A673 (cell line): ENCODE measurements at regions not wholly inside any gene's neighbourhood (a gene's known extent, or its start where the extent isn't known, plus 50 kb on each side); places are given as distances from the start of the nearest gene placed in this dataset.

Source experiments
- BruUV-seq: library from RNA; stranded (reverse); fragments of 400-500 nt; replicated peaks from 2 replicates; lab custom pipeline; 2021; lab: Mats Ljungman, UMichigan
- CTCF ChIA-PET: fragments of 300-600 bp; sonication (Branson Sonifier 250); formaldehyde crosslinking; loops from one replicate; lab custom pipeline; 2022; ENCODE audit warnings: antibody characterized with exemption; lab: Charles Lee
- POLR2A ChIA-PET: fragments of 300-600 bp; sonication (Branson Sonifier 250); formaldehyde crosslinking; loops from one replicate; lab custom pipeline; 2022; ENCODE audit warnings: antibody characterized with exemption; ENCODE audit not compliant: low non-redundant PET; lab: Charles Lee
- DNase-seq: peaks from one replicate; pipeline ENCODE4 v3.0.0-alpha.2; 2015; ENCODE audit warnings: low spot score
- H3K27ac ChIP-seq: fragments of 200-600 bp; sonication (generic); 2 replicates; pipeline ENCODE4 v1.5.1; 2016; ENCODE audit warnings: mixed run types, low read depth, mild to moderate bottlenecking, mixed read lengths, antibody characterized with exemption, low read length; ENCODE audit not compliant: poor library complexity, severe bottlenecking
- H3K27me3 ChIP-seq: fragments of 200-600 bp; sonication (generic); replicated peaks from 2 replicates; pipeline ENCODE4 v1.6.1; 2017; ENCODE audit warnings: mixed run types, low read depth, mild to moderate bottlenecking, mixed read lengths, antibody characterized with exemption, low read length; ENCODE audit not compliant: insufficient read depth, poor library complexity
- H3K36me3 ChIP-seq: fragments of 200-600 bp; sonication (generic); 2 replicates; pipeline ENCODE4 v1.6.1; 2016; ENCODE audit warnings: mixed run types, mild to moderate bottlenecking, mixed read lengths, antibody characterized with exemption, low read length; ENCODE audit not compliant: insufficient read depth, poor library complexity, severe bottlenecking
- H3K4me1 ChIP-seq: fragments of 200-600 bp; sonication (generic); 2 replicates; pipeline ENCODE4 v1.6.1; 2017; ENCODE audit warnings: mixed run types, mild to moderate bottlenecking, mixed read lengths, antibody characterized with exemption, low read length; ENCODE audit not compliant: insufficient read depth, poor library complexity, severe bottlenecking
- H3K4me3 ChIP-seq: fragments of 200-600 bp; sonication (generic); 2 replicates; pipeline ENCODE4 v1.5.1; 2016; ENCODE audit warnings: low read depth, mixed run types, mild to moderate bottlenecking, mixed read lengths, low read length; ENCODE audit not compliant: poor library complexity, severe bottlenecking
- H3K9me3 ChIP-seq: fragments of 200-600 bp; sonication (generic); 2 replicates; pipeline ENCODE4 v1.6.1; 2016; ENCODE audit warnings: mixed run types, low read depth, mild to moderate bottlenecking, mixed read lengths, antibody characterized with exemption, low read length; ENCODE audit not compliant: poor library complexity, severe bottlenecking
- EZH2 ChIP-seq: fragments of 200-600 bp; sonication (generic); IDR thresholded peaks from 2 replicates; pipeline ENCODE4 v1.6.1; 2017; ENCODE audit warnings: borderline replicate concordance, low read depth, mild to moderate bottlenecking, mixed read lengths, antibody characterized with exemption, low read length; ENCODE audit not compliant: poor library complexity, severe bottlenecking
- intact Hi-C: fragments of 100-400 bp; cut with micrococcal nuclease; formaldehyde crosslinking; loops from one replicate; pipeline ENCODE4 v1.10.0; 2022; ENCODE audit not compliant: unreplicated experiment
- TF ChIP-seq, protein P1 (sequence below): fragments of 300-800, 200-600 bp; sonication (generic); conservative IDR thresholded peaks from 2 replicates; pipeline ENCODE4 v1.5.1; 2017; ENCODE audit warnings: low read depth, mild to moderate bottlenecking, antibody characterized with exemption, low read length, moderate library complexity, mixed read lengths

DNA sequence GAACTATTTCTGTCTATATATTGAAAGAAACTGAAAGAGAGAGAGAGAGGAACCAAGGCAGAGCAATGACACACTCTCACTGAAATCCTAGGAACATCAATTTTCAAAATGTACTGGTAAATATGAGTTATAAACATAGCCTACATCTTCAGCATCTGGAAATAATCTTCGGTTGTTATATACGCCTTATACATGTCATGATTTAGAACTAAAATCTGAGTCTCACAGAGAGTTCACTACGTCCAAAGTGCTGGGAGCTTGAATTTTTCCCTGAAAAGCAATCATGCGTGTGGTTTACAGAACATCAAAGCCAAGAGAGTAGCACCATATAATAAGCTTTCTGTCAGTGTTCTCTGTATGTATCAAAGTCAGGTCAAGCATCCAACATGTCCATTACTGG is 420.0 kb upstream of the CBLB start:
- H3K4me1 ChIP-seq: no peaks in the 10 kb centered on the region
- BruUV-seq: no TSS peak
- TF ChIP-seq, protein P1, sequence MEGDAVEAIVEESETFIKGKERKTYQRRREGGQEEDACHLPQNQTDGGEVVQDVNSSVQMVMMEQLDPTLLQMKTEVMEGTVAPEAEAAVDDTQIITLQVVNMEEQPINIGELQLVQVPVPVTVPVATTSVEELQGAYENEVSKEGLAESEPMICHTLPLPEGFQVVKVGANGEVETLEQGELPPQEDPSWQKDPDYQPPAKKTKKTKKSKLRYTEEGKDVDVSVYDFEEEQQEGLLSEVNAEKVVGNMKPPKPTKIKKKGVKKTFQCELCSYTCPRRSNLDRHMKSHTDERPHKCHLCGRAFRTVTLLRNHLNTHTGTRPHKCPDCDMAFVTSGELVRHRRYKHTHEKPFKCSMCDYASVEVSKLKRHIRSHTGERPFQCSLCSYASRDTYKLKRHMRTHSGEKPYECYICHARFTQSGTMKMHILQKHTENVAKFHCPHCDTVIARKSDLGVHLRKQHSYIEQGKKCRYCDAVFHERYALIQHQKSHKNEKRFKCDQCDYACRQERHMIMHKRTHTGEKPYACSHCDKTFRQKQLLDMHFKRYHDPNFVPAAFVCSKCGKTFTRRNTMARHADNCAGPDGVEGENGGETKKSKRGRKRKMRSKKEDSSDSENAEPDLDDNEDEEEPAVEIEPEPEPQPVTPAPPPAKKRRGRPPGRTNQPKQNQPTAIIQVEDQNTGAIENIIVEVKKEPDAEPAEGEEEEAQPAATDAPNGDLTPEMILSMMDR: no peak
- no peak for TF ChIP-seq EZH2
- CTCF ChIA-PET: no interaction called here
- DNase-seq: no peak
- POLR2A ChIA-PET: no interaction called here
- no peak overlapping the region for H3K4me3 ChIP-seq
- no peaks in the 10 kb centered on the region for H3K36me3 ChIP-seq
- no peak overlapping the region for H3K27ac ChIP-seq
- intact Hi-C loops: no loop called here
- H3K27me3 ChIP-seq: no peaks in the 10 kb centered on the region
- H3K9me3 ChIP-seq: no peaks in the 10 kb centered on the region

DNA sequence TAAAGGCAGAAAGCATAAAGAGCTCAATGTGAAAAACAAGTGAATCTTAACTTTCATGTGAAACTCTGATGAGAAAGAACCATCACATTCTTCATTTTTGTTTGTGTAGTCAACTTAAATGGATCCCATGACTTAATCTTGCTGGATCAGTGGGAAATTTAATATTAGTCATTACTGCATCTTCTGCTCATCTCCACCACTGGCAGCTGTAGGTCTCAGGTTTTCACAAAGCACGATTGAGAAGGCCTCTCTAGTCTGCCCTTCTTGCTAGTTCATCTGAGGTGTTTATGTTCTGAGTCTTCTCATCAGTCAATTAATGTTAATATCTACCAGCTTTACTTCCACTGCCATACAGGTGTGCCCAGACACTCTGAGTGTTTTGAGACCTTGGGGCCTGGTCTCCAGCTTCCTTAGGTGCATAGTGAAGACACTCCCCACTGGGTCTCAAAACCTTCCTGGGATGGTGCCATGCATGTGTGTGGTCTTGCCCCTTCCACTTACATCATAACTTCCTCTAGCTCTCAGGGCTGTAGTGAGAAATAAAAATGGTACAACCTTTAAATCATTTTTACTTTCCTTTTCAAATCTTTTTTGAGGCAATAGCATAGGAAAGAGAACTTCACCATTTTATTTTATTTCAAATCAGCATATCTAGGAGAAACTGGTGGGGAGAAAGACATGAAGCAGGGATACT is 421.6 kb upstream of the CBLB start:
- CTCF ChIA-PET: no interaction called here

DNA sequence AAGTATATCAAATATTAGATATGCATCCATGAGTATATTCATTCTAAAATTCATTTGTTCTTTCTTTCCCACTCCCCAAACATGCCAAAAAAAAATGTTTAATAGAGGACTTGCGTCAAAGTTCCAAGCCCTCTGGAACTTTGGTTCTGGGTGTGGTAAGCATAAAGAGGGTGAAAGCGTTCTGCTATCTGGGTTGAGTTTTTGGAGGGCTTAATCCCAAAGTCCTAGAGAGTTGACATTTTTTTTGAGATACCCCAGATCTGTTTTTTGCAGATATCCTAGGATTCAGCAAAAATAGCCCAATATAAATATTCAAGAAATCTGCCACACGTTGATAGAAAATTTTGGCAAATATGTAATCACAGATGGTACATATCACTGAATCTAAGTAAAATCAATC is 424.3 kb upstream of the CBLB start:
- no TSS peak for BruUV-seq
- intact Hi-C loops: no loop called here
- Histone ChIP-seq H3K9me3 (no peaks in the 10 kb centered on the region), H3K4me3 (no peak overlapping the region), H3K27me3 (no peaks in the 10 kb centered on the region), H3K27ac (no peak overlapping the region), H3K36me3 (no peaks in the 10 kb centered on the region), H3K4me1 (no peaks in the 10 kb centered on the region)
- DNase-seq: no peak
- TF ChIP-seq, protein P1: no peak
- ChIA-PET CTCF (no interaction called here), POLR2A (no interaction called here)

More for the DNA sequence above, 421.6 kb upstream of the CBLB start:
- H3K27me3 ChIP-seq: no peaks in the 10 kb centered on the region
- H3K4me3 ChIP-seq: no peak overlapping the region
- DNase-seq: no peak
- no TSS peak for BruUV-seq
- no peaks in the 10 kb centered on the region for H3K36me3 ChIP-seq
- intact Hi-C loops: no loop called here
- POLR2A ChIA-PET: no interaction called here
- no peaks in the 10 kb centered on the region for H3K9me3 ChIP-seq
- no peaks in the 10 kb centered on the region for H3K4me1 ChIP-seq
- H3K27ac ChIP-seq: no peak overlapping the region
- no peak for TF ChIP-seq EZH2
- TF ChIP-seq, protein P1: no peak
